ENCODE measurements at regions not wholly inside any gene's neighbourhood (a gene's known extent, or its start where the extent isn't known, plus 50 kb on each side); places are given as distances from the start of the nearest gene placed in this dataset.
"Not testable (repeated sequence)": the region's sequence is repeated elsewhere in the genome, so short reads cannot be mapped to it uniquely, and the experiment has no call there.

DNA sequence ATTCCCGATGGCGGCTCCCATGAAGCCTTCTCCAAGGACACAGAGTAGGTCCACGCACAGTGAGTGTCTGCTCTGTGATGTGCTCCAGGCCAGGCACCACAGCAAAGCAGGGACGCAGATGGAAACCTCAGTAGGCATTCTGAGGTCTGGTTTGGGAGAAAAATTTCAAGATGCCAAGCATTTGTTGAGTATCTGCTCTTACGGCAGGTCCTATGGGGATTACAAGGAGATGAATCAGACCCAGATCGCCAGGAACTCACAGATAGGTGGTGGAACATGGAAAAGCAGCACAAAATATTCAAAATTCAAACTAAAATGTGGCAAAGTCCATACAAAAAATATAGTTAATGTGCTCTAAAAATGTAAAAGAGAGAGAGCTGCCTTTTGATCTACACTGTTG lies 684.9 kb upstream of the TMEM132C start:
- no peak for DNase-seq (ENCODE audit: low read depth)

DNA sequence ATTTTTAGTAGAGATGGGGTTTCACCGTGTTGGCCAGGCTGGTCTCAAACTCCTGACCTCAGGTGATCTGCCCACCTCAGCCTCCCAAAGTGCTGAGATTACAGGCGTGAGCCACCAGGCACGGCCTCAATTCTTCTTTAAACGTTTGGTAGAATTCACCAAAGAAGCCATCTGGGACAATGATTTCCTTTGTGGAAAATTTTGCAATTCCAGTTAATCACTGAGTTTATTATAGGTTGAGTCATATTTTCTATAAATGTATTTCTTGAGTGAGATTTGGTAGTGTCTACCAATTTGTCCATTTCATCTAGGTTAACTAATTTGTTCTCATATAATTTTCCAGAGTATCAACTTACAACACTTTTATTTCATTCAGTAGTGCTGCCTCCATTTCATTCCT lies 683.9 kb upstream of the TMEM132C start:
- DNase-seq (ENCODE audit: low read depth): no peak

DNA sequence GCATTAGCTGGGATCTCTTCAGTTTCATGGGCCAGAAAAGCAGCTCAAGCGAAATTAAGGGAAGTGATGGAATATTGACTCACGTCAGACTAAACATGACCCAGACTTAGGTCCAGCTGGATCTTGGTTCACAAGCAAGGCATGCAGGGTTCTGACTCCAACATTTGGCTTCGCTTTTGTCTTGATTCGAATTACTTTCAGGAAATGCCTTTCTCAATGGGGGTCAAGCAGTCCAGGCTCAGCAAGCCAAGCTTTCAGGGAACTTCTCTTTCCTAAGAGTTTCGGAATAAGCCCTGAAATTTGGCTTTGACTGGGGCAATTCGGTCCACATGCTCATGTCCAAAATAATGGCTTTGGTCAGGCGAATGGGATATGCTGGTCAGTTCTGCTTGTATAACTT lies 678.7 kb upstream of the TMEM132C start:
- no peak for DNase-seq (ENCODE audit: low read depth)

DNA sequence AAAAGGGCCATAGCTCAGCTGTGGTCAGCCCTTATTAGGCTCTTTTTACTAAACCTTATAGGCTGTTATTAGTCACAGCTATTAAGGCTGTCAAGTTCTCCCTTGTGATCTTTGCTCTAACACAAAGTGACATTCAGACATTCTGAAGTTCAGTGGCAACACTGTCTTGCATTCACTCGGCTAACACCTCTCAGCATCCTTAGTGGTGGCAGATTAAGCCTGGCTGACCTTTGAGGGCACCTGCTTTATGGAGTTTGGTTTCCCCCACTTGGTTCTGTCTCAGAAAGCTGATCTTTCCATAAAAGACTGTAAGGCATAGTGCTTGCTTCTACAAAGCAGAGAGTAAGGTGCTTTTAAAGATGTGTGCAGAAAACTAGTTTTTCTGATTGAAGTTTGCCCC lies 677.4 kb upstream of the TMEM132C start:
- DNase-seq (ENCODE audit: low read depth): no peak

DNA sequence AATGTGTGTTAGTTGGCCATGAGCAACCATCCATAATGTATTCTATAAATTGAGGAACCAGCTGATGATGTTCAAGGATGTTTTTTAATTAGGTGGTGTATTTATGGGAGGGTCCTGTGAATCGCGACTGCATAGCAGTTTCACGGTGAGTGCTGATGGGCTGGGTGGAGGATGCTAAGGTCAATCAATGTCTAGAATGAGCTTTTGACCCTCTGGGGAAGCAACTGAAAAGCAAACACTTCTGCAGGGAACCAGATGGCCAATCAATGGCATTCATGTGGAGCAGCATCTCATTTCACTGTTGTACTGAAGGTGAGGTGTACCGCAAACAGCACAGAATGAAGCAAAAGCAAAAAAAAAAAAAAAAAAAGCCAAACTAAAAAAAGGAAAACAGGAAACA lies 676.1 kb upstream of the TMEM132C start:
- DNase-seq (ENCODE audit: low read depth): no peak

DNA sequence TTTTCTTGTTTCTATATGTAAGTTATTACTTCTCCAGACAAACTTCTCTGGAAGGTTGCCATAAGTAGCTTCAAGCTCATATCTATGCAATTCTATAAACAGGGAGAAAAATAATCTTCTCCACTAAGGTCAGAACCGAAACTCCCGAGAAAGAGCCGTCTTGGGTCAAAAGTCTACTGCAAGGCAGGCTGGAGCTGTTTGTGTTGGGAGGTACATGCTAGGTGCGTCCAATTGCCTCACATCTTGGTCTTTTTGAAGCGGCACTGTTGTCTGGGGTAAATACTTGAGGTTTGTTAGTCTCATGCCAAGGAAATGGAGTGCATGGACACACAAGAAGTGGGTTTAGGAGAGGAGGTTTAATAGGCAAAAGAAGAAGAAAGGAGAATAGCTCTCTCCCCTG lies 674.7 kb upstream of the TMEM132C start:
- no peak for DNase-seq (ENCODE audit: low read depth)

DNA sequence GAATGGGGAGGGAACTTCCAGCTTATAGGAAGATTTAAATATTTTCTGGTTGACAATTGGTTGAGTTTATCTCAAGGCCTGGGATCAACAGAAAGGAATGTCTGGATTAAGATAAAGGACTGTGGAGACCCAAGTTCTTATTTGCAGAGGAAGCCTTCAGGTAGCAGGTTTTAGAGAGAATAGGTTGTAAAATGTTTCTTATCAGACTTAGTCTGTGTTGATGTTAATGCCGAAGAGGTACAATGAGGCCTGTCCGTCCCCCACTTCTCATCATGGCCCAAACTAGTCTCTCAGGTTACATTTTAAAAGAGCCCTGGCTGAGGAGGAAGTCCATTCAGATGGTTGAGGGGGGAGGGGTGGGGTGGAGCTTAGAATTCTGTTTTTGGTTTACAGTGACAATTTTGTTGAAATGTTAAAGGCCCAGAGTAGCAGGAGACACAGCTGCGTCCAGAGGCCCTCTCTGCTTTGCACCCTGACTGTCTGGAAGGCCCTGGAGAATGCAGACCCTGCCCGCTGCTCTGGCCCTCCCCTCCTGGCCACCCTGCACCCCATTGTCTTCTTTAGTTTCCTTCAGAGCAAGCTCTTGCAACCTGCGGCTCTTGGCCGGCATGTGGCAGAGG lies 672.5 kb upstream of the TMEM132C start:
- no peak for DNase-seq (ENCODE audit: low read depth)

DNA sequence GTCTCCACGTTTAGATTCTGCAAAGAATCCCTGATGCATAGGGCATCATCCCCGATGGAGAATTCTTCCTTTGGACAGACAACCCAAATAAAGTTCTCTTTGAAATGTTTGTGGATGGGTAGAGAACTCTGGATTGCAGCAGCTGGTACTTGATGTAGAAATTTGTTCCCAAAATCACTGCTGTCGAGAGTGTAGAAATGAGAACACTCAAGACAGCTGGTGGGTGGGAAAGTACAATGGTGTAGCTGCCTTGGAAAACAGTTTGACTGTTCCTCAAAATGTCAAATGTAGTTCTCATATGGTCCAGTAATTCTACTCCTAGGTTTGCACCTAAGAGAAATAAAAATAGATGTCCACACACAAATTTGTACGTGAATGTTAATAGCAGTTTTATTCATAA lies 671.5 kb upstream of the TMEM132C start:
- DNase-seq (ENCODE audit: low read depth): no peak

DNA sequence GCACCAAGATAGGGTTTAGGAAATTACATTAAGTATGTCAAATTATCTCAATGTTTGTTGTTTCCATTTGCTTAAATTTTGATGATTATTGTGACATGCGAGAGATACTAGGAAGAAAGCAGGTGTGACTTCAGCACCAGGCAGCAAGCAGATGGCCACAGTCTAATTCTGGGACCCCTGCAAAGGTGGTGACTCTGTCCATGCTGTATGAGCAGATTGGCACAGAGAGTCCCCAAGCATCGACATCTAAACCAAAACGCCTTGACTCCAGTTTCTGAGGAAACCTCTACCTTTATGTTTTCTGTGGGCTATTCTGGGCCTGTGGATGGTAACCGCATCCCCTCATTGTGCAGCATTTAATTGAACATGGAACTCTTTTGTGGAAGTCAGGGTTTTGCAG lies 670.1 kb upstream of the TMEM132C start:
- no peak for DNase-seq (ENCODE audit: low read depth)

DNA sequence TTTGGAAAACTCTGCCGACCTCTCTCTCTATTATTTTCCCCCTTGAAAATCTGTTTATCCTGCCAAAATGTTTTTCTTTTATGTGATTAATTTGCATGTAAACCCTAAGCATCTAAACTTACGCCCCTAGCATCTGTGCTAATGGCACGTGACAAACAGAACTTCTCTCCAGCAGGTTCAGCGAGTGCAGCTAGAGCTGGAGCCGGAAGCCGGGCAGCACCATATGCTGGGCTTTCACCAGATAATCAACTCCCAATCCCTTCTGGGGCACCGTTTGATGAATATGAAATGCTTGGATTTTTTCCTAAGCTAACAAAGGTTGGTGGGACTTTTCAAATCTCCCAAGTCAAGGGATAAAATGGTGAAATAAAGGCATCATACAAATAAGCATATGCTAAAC lies 667.5 kb upstream of the TMEM132C start:
- no peak for DNase-seq (ENCODE audit: low read depth)

DNA sequence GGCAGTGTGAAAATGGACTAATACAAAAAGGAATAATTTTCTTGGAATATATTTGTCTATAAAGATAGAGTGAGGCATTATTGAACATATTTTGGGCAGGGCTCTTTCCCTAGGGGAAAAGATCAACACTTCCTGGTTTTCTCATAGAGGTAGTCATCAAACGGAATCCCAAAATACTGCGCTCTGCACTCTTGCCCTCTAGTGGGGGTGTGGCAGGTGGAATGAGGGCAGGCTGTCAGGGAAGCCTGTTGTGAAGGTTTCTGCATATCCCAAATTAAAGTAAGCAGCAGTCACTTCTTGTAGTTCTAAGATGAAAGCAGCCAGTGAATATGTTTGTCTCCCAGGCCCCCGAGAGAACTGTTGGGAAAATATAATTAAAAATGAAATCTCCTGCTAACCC lies 666.8 kb upstream of the TMEM132C start:
- no peak for DNase-seq (ENCODE audit: low read depth)

DNA sequence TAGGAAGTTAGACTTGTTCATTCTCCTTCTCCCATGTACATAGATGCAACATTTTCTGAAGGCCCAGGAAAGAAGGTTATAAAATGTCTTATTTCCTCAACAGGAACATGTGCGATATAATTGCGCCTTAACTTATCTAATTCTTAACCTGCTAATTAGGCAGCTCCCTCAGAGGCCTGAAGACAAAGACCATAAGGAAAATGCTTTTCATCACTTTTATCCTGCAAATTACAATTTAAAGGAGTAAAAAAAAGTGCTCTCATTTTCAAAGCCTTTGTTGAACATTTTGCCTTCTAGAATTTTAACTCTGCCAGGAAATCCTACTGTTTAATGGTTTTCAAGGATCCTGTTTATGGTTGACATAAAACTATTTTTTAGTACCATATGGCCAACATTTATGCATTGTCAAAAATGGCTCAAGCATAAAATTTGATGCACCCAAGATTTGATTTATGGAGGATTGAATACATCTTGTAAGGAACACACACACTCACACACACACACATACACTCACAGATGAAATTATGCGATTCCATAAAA lies 660.4 kb upstream of the TMEM132C start:
- DNase-seq (ENCODE audit: low read depth): no peak

DNA sequence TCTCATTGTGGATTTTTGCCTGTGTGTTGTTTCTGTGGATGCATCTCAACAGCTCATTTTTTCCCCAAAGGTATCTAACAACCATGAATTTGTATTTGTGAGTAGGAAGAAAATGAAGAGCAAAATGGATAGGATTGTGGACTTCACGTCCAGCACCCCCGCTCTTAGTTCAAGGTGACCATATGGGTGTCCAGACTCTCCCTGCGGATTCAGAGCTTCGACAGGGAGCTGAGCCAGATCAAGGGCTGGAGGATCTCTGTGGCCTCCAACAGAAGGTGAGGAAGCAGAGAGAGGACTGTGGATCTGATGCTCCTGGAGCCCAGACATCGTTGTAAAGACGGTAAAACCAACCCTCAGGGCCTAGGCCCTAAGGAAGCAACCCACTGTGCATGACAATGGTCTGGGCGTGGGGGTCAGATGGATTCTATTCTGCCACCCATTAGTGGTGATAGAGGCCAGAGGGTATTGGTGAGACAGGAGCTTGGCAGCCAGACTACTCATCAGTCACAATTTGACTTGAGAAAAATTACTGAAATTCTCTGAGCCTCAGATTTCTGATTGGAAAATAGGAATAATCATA lies 659.7 kb upstream of the TMEM132C start:
- DNase-seq (ENCODE audit: low read depth): no peak

DNA sequence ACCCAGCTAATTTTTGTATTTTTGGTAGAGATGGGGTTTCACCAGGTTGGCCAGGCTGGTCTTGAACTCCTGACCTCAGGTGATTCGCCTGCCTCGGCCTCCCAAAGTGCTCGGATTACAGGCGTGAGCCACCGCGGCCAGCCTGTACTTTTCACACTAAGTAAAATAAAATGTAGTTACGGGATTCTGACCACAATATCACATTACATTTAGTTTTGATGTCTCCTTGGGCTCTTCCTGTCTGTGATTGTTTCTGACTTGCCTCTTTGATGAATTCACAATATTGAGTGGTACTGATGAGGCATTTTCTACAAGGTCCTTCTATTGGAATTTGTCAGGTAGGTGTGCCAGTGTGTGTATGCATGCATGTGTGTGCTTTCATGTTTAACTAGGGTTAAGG lies 658.6 kb upstream of the TMEM132C start:
- not testable (repeated sequence) for DNase-seq (ENCODE audit: low read depth)

DNA sequence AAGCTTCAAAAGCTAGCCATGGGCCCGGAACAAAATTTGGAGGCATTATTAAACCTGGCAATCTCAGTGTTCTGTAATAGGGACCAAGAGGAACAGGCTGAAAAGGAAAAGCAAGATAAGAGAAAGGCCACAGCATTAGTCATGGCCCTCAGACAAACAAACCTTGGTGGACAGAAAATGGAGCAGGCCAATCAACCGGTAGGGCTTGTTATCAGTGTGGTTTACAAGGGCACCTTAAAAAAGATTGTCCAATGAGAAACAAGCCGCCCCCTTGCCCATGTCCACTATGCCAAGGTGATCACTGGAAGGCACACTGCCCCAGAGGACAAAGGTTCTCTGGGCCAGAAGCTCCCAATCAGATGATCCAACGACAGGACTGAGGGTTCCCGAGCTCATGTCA lies 653.9 kb upstream of the TMEM132C start:
- DNase-seq (ENCODE audit: low read depth): no peak

DNA sequence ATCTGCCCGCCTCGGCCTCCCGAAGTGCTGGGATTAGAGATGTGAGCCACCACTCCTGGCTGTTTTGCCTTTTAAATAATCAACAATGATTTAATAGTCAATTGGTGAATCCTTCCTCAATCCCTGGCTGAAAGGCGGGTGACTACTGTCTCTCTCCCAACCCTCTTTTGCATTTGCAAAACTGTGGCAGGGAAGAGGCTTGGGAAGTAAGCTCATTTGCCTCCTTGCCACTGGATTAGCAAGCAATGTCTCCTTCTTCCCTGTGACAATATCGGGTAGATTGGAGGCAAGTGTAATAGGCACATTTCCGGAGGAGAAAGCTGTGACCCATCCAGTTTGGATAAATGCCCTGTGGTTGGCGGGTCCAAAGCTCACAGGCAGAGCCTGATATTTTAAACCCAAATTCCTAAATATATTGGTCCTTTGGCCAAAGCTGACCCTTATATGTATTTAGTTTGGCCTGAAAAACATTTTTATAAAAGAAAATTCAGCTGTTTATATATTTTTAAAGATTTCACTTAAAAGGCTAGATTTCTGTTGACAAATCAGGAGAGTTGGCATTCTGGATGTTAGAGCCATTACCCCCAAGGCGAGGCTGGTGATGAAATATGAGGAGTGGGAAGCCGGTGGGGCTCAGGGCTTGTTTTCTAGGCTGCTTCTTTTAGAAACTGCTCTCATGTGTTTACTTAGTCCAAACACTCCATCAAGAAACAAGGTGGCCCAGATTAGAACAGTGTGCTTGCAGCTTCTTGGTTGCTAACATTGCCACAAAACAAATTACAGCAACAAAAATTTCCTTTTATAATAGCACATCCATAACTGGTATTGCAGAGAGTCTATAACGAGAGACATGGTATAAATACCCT lies 646.9 kb upstream of the TMEM132C start:
- no peak for DNase-seq (ENCODE audit: low read depth)

DNA sequence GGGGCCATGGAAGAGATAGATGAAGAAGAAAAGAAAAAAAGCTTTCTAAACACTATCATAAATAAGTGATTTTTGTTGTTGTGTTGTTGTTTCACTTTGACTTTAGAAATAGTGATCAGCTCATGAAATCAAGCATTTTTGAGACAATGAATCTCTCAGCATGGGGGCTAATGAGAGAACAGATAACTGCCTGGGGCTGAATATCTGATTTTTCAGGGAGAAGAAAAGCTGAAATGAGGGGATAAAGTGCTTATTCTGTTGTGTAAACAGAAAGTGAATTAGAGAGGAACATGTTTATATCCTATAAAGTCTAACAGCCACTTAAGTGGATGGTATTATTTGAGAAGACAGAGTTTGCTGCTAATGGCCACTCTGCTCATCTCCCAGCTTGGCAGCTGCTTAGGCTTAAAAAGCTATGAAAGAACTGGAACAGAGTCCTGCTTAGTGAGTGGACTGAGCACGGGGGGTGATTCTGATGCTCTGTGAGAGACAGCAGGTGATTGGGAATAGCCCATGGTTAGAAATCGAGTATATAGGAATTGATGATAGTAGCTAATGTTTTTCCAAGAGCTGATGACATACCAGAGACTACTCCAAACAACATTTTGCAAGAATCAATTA lies 646.1 kb upstream of the TMEM132C start:
- no peak for DNase-seq (ENCODE audit: low read depth)

DNA sequence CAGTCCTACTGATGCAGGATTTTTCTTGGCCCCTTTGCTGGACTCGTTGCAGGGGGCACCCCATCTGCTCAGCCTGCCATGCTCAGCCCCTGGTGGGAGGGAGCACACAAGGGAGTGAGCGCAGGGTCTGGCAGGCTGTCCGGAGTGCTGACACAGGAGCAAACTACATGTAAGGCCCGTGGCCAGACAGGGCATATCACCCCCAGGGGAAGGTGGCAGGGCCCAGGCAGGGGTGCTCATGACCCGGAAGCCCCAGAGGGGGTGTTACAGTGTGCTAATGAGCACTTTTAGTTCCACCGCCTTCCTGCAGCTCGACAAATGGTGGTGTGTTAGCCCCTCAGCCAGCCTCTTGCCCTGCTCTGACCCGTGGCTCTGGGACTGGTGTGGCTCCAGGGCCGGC lies 645.6 kb upstream of the TMEM132C start:
- DNase-seq (ENCODE audit: low read depth): no peak

DNA sequence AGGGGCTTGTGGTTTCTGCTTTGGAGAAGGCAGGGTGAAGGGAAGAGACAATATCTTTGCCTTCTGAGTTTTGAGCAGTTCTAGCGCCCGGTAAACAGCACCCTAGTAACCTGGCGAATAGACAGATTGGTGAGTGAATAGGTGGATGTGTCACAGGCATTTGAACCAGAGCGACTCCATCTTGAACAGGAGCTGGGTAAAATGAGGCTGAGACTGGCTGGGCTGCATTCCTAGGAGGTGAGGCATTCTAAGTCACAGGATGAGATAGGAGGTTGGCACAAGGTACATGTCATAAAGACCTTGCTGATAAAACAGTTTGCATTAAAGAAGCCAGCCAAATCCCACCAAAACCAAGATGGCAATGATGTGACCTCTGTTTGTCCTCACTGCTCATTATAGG lies 643.6 kb upstream of the TMEM132C start:
- DNase-seq (ENCODE audit: low read depth): no peak

DNA sequence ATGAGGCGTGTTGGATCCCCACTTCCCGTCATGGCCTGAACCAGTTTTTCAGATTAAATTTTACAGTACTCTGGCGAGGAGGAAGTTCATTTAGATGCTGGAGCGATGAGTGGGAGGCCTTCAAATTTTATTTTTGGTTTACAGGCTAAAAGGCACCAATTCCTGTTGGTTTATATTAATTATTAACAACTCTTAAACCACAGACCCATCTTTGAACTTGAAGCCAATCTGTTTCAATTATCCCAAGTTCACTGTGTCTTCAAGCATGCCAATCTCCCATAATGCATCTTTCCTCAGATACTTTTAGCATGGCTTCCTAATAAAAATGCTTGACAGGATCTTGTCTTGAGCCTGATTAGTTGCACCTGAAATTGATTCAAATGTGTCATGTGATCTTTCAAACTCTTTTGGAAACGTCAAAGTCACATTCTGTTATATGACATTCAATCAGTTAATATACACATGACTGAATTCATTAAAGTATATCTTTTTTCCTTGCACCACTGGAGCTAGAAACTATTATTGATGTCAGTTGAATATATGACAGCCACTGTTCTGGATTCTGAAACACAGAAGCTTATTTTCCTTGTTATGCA lies 641.7 kb upstream of the TMEM132C start:
- no peak for DNase-seq (ENCODE audit: low read depth)

DNA sequence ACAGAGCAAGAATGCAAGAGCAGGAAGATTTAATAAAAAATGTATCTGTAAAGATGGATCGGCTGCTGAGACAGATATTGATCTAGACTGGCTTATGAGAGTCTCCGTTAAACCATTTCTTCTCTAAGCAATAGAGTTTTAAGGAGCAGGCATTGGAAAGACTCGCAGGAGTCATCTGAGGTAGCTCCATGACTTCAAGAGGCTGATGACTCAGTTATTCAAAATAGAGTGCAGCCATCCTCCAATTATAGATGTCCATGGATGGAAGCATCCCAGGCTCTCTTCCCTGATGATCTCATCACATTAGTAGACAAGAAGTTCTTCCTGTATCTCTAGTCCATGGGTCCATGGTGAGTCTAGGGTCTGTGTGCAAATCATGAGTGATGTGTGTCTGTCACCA lies 638.3 kb upstream of the TMEM132C start:
- DNase-seq (ENCODE audit: low read depth): no peak

DNA sequence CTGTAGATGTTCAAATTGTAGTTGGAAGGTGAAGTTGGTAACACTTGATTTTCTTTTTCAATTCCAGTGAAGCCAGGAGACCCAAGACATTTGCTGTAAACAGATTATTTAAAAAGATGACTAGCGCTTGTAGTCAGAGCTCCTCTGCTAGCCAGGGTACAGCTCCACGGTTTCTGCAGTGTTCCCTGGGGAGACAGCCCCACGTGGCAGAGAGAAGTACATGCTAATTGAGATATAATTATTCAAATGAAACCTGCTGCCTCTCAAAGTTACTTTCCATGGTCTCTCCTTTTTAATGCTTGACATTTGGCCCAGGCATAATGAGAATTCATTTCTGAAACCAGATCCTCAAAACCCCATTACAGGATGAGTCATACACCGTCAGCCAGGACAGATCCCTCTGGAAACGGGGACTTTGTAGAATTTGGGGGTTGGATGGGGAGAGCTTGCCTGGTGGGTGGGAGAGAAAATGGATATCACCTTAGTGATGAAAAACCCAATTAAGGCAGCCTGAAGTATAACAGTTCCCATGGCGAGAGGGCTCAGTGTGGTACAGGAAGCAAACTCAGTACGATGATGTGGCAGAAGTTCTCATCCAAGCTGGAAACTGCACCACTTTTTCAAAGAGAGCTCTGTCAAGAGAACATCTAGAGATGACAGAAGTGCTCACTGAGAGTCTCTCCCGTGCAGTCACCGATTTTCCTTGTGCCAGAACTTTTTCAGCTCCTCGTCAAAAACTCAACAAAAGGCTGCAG lies 637.7 kb upstream of the TMEM132C start:
- no peak for DNase-seq (ENCODE audit: low read depth)

Measured in HS-27A (cell line).